Naive thymus-derived CD4-positive, alpha-beta T cell (primary cell): ENCODE measurements at regions not wholly inside any gene's neighbourhood (a gene's known extent, or its start where the extent isn't known, plus 50 kb on each side); places are given as distances from the start of the nearest gene placed in this dataset.
"Not testable (repeated sequence)": the region's sequence is repeated elsewhere in the genome, so short reads cannot be mapped to it uniquely, and the experiment has no call there.

ENCODE experiments used
- ATAC-seq: fragments of 150-1000 bp; cut with Tn5 transposase; 2 replicates; pipeline ENCODE4 v1.10.0; 2021; ENCODE audit warnings: mild to moderate bottlenecking, moderate library complexity
- CTCF ChIA-PET: fragments of 350-600 bp; sonication (Branson Sonifier 250); formaldehyde crosslinking; loops from one replicate; lab custom pipeline; 2021; ENCODE audit warnings: antibody characterized with exemption; lab: Charles Lee
- POLR2A ChIA-PET: fragments of 350-600 bp; sonication (Branson Sonifier 250); formaldehyde crosslinking; loops from one replicate; lab custom pipeline; 2021; ENCODE audit warnings: antibody characterized with exemption, inconsistent platforms; lab: Charles Lee
- DNase-seq, 9 donors: peaks; one replicate each; pipeline versions ENCODE4 v3.0.0 to v3.0.0-alpha.2; 2020 to 2022; ENCODE audit warnings: mixed read lengths in 1 of 9
- H3K27ac ChIP-seq: one replicate; pipeline ENCODE4 v1.7.0; 2013; ENCODE audit warnings: mild to moderate bottlenecking, low read depth, low read length, moderate library complexity
- H3K27me3 ChIP-seq, 2 donors: one replicate each; pipeline ENCODE4 v1.7.0; 2013; ENCODE audit warnings: low read length in 2 of 2, mild to moderate bottlenecking in 2 of 2, moderate library complexity in 2 of 2; ENCODE audit not compliant: control insufficient read depth in 2 of 2, insufficient read depth in 2 of 2
- H3K36me3 ChIP-seq, 3 experiments: 1 replicate in 2 of 3; 2 replicates in 1 of 3; pipeline ENCODE4 v1.7.0; 2013; ENCODE audit warnings: low read length in 3 of 3, mild to moderate bottlenecking in 3 of 3, moderate library complexity in 1 of 3; ENCODE audit not compliant: insufficient read depth in 3 of 3, control insufficient read depth in 2 of 3
- H3K4me1 ChIP-seq, 2 donors: one replicate each; pipeline ENCODE4 v1.7.0; 2013; ENCODE audit warnings: low read length in 2 of 2, mild to moderate bottlenecking in 2 of 2, moderate library complexity in 1 of 2; ENCODE audit not compliant: control insufficient read depth in 2 of 2, insufficient read depth in 2 of 2
- H3K4me3 ChIP-seq: 2 replicates; pipeline ENCODE4 v1.7.0; 2013; ENCODE audit warnings: mild to moderate bottlenecking, low read length
- H3K9me3 ChIP-seq, 3 experiments: 1 replicate in 2 of 3; 2 replicates in 1 of 3; pipeline ENCODE4 v1.7.0; 2013; ENCODE audit warnings: low read length in 3 of 3; ENCODE audit not compliant: control insufficient read depth in 2 of 3
- H3K27ac Mint-ChIP-seq, 9 donors: one replicate each; pipeline ENCODE4 v1.8.0; 2020 to 2022; ENCODE audit warnings: mixed read lengths in 9 of 9, mild to moderate bottlenecking in 8 of 9, moderate library complexity in 5 of 9, inconsistent platforms in 2 of 9
- H3K27me3 Mint-ChIP-seq, 5 donors: one replicate each; pipeline ENCODE4 v1.8.0; 2021 to 2022; ENCODE audit warnings: mixed read lengths in 5 of 5, mild to moderate bottlenecking in 1 of 5
- H3K36me3 Mint-ChIP-seq, 5 donors: one replicate each; pipeline ENCODE4 v1.8.0; 2020 to 2022; ENCODE audit warnings: mixed read lengths in 5 of 5, mild to moderate bottlenecking in 3 of 5, inconsistent platforms in 1 of 5
- H3K4me1 Mint-ChIP-seq, 7 donors: one replicate each; pipeline ENCODE4 v1.8.0; 2020 to 2022; ENCODE audit warnings: mixed read lengths in 7 of 7, mild to moderate bottlenecking in 3 of 7, inconsistent platforms in 1 of 7
- H3K4me3 Mint-ChIP-seq, 10 donors: one replicate each; pipeline ENCODE4 v1.8.0; 2020 to 2022; ENCODE audit warnings: mild to moderate bottlenecking in 10 of 10, mixed read lengths in 10 of 10, moderate library complexity in 6 of 10, inconsistent platforms in 2 of 10
- H3K9me3 Mint-ChIP-seq, 11 donors: one replicate each; pipeline ENCODE4 v1.8.0; 2020 to 2022; ENCODE audit warnings: mixed read lengths in 11 of 11, mild to moderate bottlenecking in 4 of 11, inconsistent platforms in 1 of 11, moderate library complexity in 1 of 11
- intact Hi-C, 2 donors: fragments of 100-400 bp; cut with micrococcal nuclease; formaldehyde crosslinking; loops; one replicate each; pipeline ENCODE4 v1.15.1; 2023

GRCh38 chr1:223899775-223900174 lies 54.0 kb upstream of the TP53BP2 start:
- H3K36me3 Mint-ChIP-seq, intact Hi-C loops, H3K9me3 ChIP-seq, H3K4me1 Mint-ChIP-seq, DNase-seq, H3K36me3 ChIP-seq, H3K27me3 ChIP-seq, H3K27ac ChIP-seq, H3K4me3 Mint-ChIP-seq, CTCF ChIA-PET, H3K27ac Mint-ChIP-seq, H3K27me3 Mint-ChIP-seq, H3K9me3 Mint-ChIP-seq, ATAC-seq, POLR2A ChIA-PET, H3K4me1 ChIP-seq, H3K4me3 ChIP-seq: not testable (repeated sequence)

- CTCF ChIA-PET = not testable (repeated sequence)
These were observed 51.4 kb upstream of the TP53BP2 start for GRCh38 chr1:223897097-223897496.

GRCh38 chr1:223895950-223896349 lies 50.2 kb upstream of the TP53BP2 start:
- H3K36me3 Mint-ChIP-seq, H3K27ac ChIP-seq, H3K27ac Mint-ChIP-seq, H3K4me1 ChIP-seq, ATAC-seq, H3K36me3 ChIP-seq, POLR2A ChIA-PET, H3K9me3 Mint-ChIP-seq, intact Hi-C loops, H3K4me1 Mint-ChIP-seq, H3K27me3 ChIP-seq, DNase-seq, H3K4me3 ChIP-seq, H3K27me3 Mint-ChIP-seq, CTCF ChIA-PET, H3K4me3 Mint-ChIP-seq, H3K9me3 ChIP-seq: not testable (repeated sequence)

More at GRCh38 chr1:223897097-223897496, 51.4 kb upstream of the TP53BP2 start:
- H3K4me3 Mint-ChIP-seq, intact Hi-C loops, H3K4me1 ChIP-seq, H3K27ac Mint-ChIP-seq, H3K27me3 Mint-ChIP-seq, H3K9me3 ChIP-seq, H3K4me1 Mint-ChIP-seq, POLR2A ChIA-PET, DNase-seq, H3K36me3 Mint-ChIP-seq, H3K36me3 ChIP-seq, H3K27ac ChIP-seq, H3K4me3 ChIP-seq, ATAC-seq, H3K27me3 ChIP-seq, H3K9me3 Mint-ChIP-seq: not testable (repeated sequence)
